ENCODE measurements at regions not wholly inside any gene's neighbourhood (a gene's known extent, or its start where the extent isn't known, plus 50 kb on each side); places are given as distances from the start of the nearest gene placed in this dataset.
"Not testable (repeated sequence)": the region's sequence is repeated elsewhere in the genome, so short reads cannot be mapped to it uniquely, and the experiment has no call there.

DNA sequence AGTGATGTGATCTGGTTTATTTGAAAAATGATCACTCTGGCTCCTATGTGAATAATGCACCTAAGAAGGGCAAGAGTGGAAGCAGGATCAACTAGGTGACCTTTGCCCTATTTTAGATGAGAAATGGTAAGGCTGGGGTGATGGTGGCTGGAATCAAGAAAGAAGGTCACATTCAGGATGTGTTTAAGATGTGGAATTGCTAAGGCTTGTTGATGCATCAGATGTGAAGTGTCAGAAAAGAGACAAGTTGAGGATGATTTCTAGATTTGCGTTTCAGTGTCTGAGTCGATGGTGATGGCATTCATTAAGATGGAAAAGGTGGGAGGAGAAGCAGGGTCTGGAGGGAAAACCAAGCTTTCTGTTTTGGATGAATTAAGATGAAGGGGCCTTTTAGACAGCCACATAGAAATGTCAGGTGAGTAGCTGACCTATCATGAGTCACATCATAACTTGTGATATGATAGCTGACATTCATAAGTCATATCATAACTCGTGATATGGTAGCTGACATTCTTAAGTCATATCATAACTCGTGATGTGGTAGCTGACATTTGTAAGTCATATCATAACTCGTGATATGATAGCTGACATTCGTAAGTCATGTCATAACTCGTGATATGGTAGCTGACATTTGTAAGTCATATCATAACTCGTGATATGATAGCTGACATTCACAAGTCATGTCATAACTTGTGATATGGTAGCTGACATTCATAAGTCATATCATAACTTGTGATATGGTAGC is 101.2 kb upstream of the SEC11C start:
- H3K4me1 ChIP-seq (ENCODE audit: control insufficient read depth, insufficient read depth, low read length), result no peaks in the 10 kb centered on the region
- H3K36me3 ChIP-seq (ENCODE audit: insufficient read depth, low read length), result no peaks in the 10 kb centered on the region
- H3K27me3 ChIP-seq (ENCODE audit: control insufficient read depth, insufficient read depth, low read length), result no peaks in the 10 kb centered on the region

DNA sequence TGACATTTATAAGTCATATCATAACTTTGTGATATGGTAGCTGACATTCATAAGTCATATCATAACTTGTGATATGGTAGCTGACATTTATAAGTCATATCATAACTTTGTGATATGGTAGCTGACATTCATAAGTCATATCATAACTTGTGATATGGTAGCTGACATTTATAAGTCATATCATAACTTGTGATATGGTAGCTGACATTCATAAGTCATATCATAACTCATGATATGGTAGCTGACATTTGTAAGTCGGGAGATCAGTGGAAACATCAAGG is 100.7 kb upstream of the SEC11C start:
- H3K9ac ChIP-seq (ENCODE audit: low read depth, low read length); H3K27me3 ChIP-seq (ENCODE audit: control insufficient read depth, insufficient read depth, low read length); H3K36me3 ChIP-seq (ENCODE audit: insufficient read depth, low read length); H3K9me3 ChIP-seq (replicated peaks; ENCODE audit: low read length); H3K4me1 ChIP-seq (ENCODE audit: control insufficient read depth, insufficient read depth, low read length); H3K4me2 ChIP-seq (ENCODE audit: low read length); H3K4me3 ChIP-seq (ENCODE audit: low read length): not testable (repeated sequence)

More for the DNA sequence above, 101.2 kb upstream of the SEC11C start:
- Histone ChIP-seq H3K4me3 (ENCODE audit: low read length) (no peak overlapping the region), H3K9ac (ENCODE audit: low read depth, low read length) (no peak overlapping the region), H3K9me3 (replicated peaks; ENCODE audit: low read length) (no peaks in the 10 kb centered on the region), H3K4me2 (ENCODE audit: low read length) (no peak overlapping the region)

DNA sequence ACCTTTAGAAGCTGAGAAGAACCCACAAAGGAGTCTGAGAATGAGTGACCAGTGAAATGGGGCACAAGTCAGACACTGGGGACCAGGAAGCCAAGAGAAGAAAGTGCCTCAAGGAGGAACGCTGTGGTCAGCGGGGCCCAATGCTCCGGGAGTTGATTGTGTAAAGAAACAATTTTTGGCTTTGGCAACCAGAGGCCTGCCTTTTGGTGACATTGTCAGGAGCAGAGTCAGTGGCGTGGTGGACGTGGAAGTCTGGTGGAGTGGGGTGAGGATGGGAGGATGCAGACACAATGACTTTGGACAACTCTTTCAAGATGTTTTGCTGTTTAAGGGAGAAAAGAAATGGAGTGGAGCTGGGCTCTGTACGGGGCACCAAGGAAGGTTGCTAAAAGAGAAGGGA is 100.2 kb upstream of the SEC11C start:
- Histone ChIP-seq H3K4me1 (ENCODE audit: control insufficient read depth, insufficient read depth, low read length) (no peaks in the 10 kb centered on the region), H3K9ac (ENCODE audit: low read depth, low read length) (no peak overlapping the region), H3K4me2 (ENCODE audit: low read length) (no peak overlapping the region), H3K4me3 (ENCODE audit: low read length) (no peak overlapping the region), H3K9me3 (replicated peaks; ENCODE audit: low read length) (no peaks in the 10 kb centered on the region), H3K36me3 (ENCODE audit: insufficient read depth, low read length) (no peaks in the 10 kb centered on the region), H3K27me3 (ENCODE audit: control insufficient read depth, insufficient read depth, low read length) (no peaks in the 10 kb centered on the region)

DNA sequence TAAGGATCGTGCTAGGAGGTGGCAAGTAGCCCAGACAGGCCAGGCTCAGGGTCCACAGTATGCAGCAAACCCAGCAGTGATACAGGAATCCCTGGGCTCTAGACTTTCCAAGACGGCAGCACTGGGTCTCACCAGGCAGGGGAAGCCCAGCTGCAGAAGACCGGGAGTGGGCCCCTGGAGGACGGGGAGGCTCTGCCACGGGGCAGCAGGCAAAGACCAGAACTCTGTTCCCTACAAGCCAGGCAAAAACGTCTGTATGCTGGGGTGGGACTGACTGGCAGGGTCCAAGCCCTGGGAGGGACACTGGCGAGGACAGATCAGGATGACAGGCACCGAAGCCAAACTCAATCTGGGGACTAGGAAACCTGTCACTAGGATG is 98.9 kb upstream of the SEC11C start:
- Histone ChIP-seq H3K36me3 (ENCODE audit: insufficient read depth, low read length) (no peaks in the 10 kb centered on the region), H3K27me3 (ENCODE audit: control insufficient read depth, insufficient read depth, low read length) (no peaks in the 10 kb centered on the region), H3K4me1 (ENCODE audit: control insufficient read depth, insufficient read depth, low read length) (no peaks in the 10 kb centered on the region), H3K9me3 (replicated peaks; ENCODE audit: low read length) (no peaks in the 10 kb centered on the region), H3K9ac (ENCODE audit: low read depth, low read length) (no peak overlapping the region), H3K4me2 (ENCODE audit: low read length) (no peak overlapping the region), H3K4me3 (ENCODE audit: low read length) (no peak overlapping the region)

DNA sequence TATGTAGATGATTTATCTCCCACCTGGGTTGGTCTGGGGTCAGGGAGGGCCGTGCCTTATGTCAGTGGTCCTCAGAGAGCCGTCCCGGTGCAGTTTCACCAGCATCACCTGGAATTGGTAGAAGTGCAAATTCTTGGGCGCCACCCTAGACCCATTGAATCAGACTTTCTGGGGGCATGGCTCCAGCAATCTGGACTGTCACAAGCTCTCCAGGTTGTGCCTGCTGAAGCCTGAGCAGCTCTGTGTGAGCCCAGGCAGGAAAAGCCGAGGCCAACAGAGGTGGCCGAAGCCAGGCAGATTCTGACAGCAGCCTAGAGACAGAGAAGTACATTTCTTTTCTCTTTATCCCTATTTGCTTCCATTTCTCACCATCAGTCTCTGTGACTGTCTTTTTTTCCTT is 98.4 kb upstream of the SEC11C start:
- Histone ChIP-seq H3K27me3 (ENCODE audit: control insufficient read depth, insufficient read depth, low read length) (no peaks in the 10 kb centered on the region), H3K9ac (ENCODE audit: low read depth, low read length) (no peak overlapping the region), H3K4me3 (ENCODE audit: low read length) (no peak overlapping the region), H3K36me3 (ENCODE audit: insufficient read depth, low read length) (no peaks in the 10 kb centered on the region), H3K4me2 (ENCODE audit: low read length) (no peak overlapping the region), H3K4me1 (ENCODE audit: control insufficient read depth, insufficient read depth, low read length) (no peaks in the 10 kb centered on the region), H3K9me3 (replicated peaks; ENCODE audit: low read length) (no peaks in the 10 kb centered on the region)

DNA sequence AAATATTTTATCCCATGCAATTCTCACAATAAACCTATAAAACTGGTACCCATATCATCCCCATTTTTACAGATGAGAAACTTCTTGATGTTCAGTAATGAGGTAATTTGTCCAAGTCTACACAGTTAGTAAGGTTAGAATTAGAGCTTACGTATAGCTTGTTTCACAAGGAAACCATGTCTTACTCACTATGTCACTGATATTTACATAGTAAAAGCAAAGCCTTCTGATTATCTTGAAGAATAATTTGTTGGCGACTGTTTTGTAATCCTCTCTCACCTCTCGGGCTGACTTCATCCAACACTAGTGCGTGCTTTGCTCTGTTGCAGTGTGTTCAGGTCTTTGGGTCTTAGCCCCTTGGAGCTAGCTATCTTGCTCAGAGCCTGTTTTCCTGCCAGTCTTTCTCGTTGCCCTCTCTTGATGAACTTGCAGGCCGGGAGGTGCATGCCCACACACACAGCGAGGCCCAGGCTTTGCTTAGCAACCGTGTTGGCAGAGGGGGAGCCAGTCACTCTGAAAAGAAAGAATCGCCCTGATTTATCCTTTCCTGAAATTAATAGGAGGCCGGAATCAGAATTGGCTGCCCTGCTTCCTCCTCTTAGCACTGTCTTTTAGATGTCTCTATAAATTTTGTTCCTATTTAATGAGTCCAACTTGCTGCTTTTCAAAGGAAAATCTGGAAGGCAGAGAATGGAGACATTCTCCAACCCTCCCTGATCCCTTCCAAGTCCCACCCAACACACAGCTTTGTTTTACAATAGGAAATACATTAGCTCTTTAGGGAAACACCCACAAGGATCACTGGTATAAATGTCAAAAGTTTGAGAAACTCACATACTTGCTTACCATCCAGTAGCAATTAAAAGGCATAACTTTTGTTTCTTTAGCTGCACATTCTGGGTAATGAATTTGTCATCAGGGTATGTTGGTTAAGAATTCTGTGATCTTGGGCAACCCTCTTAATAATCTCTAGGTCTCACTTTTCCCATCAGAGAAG is 97.6 kb upstream of the SEC11C start:
- no peak overlapping the region for H3K4me2 ChIP-seq (ENCODE audit: low read length)
- no peaks in the 10 kb centered on the region for H3K36me3 ChIP-seq (ENCODE audit: insufficient read depth, low read length)
- no peaks in the 10 kb centered on the region for H3K4me1 ChIP-seq (ENCODE audit: control insufficient read depth, insufficient read depth, low read length)
- no peaks in the 10 kb centered on the region for H3K27me3 ChIP-seq (ENCODE audit: control insufficient read depth, insufficient read depth, low read length)
- no peak overlapping the region for H3K4me3 ChIP-seq (ENCODE audit: low read length)
- H3K9ac ChIP-seq (ENCODE audit: low read depth, low read length), result no peak overlapping the region
- H3K9me3 ChIP-seq (replicated peaks; ENCODE audit: low read length), result no peaks in the 10 kb centered on the region

DNA sequence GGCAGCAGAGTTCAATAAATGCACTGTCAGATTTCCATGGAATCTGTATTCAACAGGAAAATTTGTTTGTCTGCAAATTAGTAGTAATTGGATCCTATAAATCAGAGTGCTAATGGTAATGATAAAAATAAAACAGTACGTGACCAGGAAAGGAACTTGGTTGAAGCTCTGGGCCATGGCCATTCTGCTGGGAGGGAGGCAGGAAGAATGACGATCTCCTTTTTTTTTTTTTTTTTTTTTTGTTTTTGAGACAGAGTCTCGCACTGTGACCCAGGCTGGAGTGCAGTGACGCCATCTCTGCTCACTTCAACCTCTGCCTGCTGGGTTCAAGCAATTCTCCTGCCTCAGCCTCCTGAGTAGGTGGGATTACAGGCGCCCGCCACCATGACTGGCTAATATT is 94.8 kb upstream of the SEC11C start:
- H3K9ac ChIP-seq (ENCODE audit: low read depth, low read length), result no peak overlapping the region
- no peak overlapping the region for H3K4me2 ChIP-seq (ENCODE audit: low read length)
- no peaks in the 10 kb centered on the region for H3K27me3 ChIP-seq (ENCODE audit: control insufficient read depth, insufficient read depth, low read length)
- H3K4me3 ChIP-seq (ENCODE audit: low read length), result no peak overlapping the region
- no peaks in the 10 kb centered on the region for H3K36me3 ChIP-seq (ENCODE audit: insufficient read depth, low read length)
- no peaks in the 10 kb centered on the region for H3K9me3 ChIP-seq (replicated peaks; ENCODE audit: low read length)
- no peaks in the 10 kb centered on the region for H3K4me1 ChIP-seq (ENCODE audit: control insufficient read depth, insufficient read depth, low read length)

DNA sequence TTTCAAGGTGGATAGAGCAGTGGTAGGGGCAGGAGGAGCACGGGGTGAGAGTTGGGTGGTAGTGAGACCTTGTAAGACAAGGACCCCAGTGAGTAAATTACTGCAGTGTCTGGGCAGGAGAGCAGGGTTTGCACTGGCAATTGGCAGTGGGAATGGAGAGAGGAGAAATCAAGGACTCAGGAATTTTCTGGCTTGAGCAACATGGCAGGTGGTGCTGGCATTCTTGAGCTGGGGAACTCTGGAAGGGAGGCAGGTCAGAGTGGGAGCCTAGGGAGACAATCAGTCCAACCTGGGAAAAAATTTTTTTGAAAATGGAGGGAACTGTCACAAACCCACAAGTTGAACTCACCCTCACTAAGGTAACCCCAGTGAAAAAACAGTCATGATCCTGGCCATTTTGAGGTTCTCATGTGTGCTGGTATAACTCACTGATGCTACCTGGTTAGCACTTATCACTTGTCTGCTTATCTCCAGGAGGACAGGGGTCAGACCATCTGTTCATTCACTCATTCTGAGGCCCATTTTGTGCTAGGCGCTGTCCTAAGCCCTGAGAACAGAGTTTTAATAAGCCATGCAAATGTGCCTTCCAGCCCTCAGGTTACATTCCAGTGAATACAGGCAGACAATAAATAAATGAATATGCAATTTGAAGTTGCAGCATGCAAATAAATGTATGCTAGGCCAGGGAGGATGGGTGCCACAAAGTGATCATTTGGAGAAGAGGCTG is 92.2 kb upstream of the SEC11C start:
- no peak overlapping the region for H3K4me2 ChIP-seq (ENCODE audit: low read length)
- H3K36me3 ChIP-seq (ENCODE audit: insufficient read depth, low read length), result no peaks in the 10 kb centered on the region
- no peak overlapping the region for H3K9ac ChIP-seq (ENCODE audit: low read depth, low read length)
- H3K27me3 ChIP-seq (ENCODE audit: control insufficient read depth, insufficient read depth, low read length), result peaks cover 5% of the 10 kb centered on the region
- H3K4me3 ChIP-seq (ENCODE audit: low read length), result no peak overlapping the region
- peaks cover 13% of the 10 kb centered on the region for H3K4me1 ChIP-seq (ENCODE audit: control insufficient read depth, insufficient read depth, low read length)
- no peaks in the 10 kb centered on the region for H3K9me3 ChIP-seq (replicated peaks; ENCODE audit: low read length)

DNA sequence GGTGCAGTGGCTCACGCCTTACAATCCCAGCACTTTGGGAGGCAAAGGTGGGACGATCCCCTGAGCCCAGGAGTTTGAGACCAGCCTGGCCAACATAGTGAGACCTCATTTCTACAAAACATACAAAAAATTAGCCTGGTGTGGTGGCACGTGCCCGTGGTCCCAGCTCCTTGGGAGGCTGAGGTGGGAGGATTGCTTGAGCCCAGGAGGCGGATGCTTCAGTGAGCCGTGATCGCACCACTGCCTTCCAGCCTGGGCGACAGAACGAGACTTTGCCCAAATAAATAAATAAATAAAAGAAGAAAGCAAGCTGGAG is 91.7 kb upstream of the SEC11C start:
- no peak overlapping the region for H3K4me3 ChIP-seq (ENCODE audit: low read length)
- no peaks in the 10 kb centered on the region for H3K36me3 ChIP-seq (ENCODE audit: insufficient read depth, low read length)
- H3K9ac ChIP-seq (ENCODE audit: low read depth, low read length), result no peak overlapping the region
- no peaks in the 10 kb centered on the region for H3K9me3 ChIP-seq (replicated peaks; ENCODE audit: low read length)
- H3K4me2 ChIP-seq (ENCODE audit: low read length), result no peak overlapping the region
- H3K27me3 ChIP-seq (ENCODE audit: control insufficient read depth, insufficient read depth, low read length), result peaks cover 5% of the 10 kb centered on the region
- peaks cover 13% of the 10 kb centered on the region for H3K4me1 ChIP-seq (ENCODE audit: control insufficient read depth, insufficient read depth, low read length)

DNA sequence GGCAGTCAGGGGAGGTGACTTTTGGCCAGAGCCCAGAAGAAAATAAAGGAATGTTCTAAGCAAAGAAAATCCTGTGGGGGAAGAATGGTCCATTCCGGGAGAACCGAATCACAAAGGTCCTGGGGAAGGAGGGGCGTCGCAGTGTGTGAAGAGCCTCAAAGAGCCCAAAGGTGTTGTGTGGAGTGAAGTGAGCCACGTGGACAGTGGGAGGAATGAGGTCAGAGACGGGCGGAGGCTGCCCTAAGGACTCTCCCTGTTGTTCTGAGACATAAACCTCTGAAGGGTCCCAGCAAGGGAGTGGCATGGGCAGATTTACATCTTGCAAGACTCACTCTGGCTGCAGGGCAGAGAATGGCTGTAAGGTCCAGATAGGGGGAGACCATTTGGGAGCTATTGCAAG is 91.3 kb upstream of the SEC11C start:
- H3K4me3 ChIP-seq (ENCODE audit: low read length), result no peak overlapping the region
- H3K27me3 ChIP-seq (ENCODE audit: control insufficient read depth, insufficient read depth, low read length), result peaks cover 5% of the 10 kb centered on the region
- H3K4me1 ChIP-seq (ENCODE audit: control insufficient read depth, insufficient read depth, low read length), result peaks cover 13% of the 10 kb centered on the region
- no peak overlapping the region for H3K9ac ChIP-seq (ENCODE audit: low read depth, low read length)
- no peaks in the 10 kb centered on the region for H3K9me3 ChIP-seq (replicated peaks; ENCODE audit: low read length)
- H3K4me2 ChIP-seq (ENCODE audit: low read length), result no peak overlapping the region
- no peaks in the 10 kb centered on the region for H3K36me3 ChIP-seq (ENCODE audit: insufficient read depth, low read length)

DNA sequence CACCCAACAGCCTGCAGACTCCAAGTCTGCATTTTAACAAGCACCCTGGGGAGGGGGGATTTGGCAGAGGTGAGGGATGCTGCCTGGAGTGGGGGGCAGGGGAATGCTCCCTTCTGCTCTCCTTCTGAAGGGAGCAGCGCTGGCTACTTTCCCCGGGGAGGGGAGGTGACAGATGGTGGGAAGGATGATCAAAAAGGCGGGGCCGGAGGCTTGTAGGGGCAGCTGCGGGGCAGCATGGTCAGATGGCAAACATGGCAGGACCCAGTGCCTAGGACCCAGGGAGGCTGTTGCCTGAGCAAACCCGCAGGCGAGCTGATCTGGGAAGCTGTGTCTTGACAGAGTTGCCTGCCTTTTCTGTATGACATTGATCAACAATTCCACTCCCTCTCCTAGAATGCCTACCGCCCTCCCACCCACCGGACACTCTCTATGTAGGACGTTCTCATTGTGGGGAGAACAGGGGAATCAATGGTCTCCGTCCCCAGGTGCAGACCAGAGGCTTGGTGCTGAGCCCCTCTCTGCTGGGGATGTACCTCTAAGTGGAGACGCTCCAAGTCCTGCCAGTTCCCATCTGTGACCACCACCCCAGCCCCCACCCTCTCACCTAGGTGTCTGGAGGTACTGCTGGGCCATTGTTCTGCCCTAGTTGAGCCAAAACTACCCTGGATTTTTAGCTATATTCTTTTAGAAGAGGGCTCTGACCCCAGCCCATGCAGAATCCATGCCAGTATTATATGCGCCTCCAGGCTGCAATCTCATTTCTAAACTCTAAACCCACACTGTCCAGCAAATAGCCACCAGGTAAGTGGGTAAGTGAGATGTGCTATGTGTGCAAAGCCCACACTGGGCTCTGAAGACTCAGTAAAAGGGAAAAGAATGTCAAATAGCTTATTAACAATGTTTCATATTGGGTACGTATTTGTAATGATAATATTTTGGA is 89.7 kb upstream of the SEC11C start:
- H3K9ac ChIP-seq (ENCODE audit: low read depth, low read length), result no peak overlapping the region
- peaks cover 5% of the 10 kb centered on the region for H3K27me3 ChIP-seq (ENCODE audit: control insufficient read depth, insufficient read depth, low read length)
- no peaks in the 10 kb centered on the region for H3K36me3 ChIP-seq (ENCODE audit: insufficient read depth, low read length)
- no peaks in the 10 kb centered on the region for H3K9me3 ChIP-seq (replicated peaks; ENCODE audit: low read length)
- peaks cover 13% of the 10 kb centered on the region for H3K4me1 ChIP-seq (ENCODE audit: control insufficient read depth, insufficient read depth, low read length)
- H3K4me2 ChIP-seq (ENCODE audit: low read length), result no peak overlapping the region
- H3K4me3 ChIP-seq (ENCODE audit: low read length), result no peak overlapping the region

Measured in skeletal muscle satellite cell (primary cell).